Ramos (cell line): ENCODE measurements at regions not wholly inside any gene's neighbourhood (a gene's known extent, or its start where the extent isn't known, plus 50 kb on each side); places are given as distances from the start of the nearest gene placed in this dataset.

ENCODE experiments used
- in situ Hi-C: fragments of 300-500 bp; cut with MboI; formaldehyde crosslinking; loops from one replicate; pipeline ENCODE4 v1.14.3; 2022; ENCODE audit warnings: low sequenced_read_pairs; ENCODE audit not compliant: unreplicated experiment

DNA sequence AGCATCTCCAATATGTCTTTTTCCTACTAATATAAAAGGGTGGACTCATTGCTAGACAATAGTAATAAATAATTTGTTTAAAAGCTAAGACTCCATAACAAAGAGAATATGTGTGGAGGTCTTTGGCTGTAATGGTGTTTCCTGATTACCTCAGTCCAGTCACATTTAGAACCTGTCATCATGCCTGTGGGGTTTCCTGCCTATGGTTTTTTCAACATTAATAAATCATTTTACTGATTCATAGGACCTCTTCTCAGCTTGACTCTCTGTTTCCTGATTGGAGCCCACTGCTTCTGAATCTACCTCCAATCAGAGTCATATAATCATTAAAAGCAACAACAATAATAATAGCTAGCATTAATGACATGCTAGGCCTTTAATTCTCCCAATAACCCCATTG is 52.4 kb upstream of the GNAI1 start:
- in situ Hi-C loops = no loop called here

GRCh38 chr7:80078886-80079285 is 55.7 kb upstream of the GNAI1 start:
- in situ Hi-C loops = no loop called here

- in situ Hi-C loops = no loop called here
These were observed 56.4 kb upstream of the GNAI1 start for GRCh38 chr7:80078159-80078731.

GRCh38 chr7:80070391-80070790 is 64.2 kb upstream of the GNAI1 start:
- in situ Hi-C loops = loop anchor here (25.0 kb wide), 1 partner anchor 592 kb away; no protein-coding TSS in a partner anchor

GRCh38 chr7:80066639-80067038 is 68.0 kb upstream of the GNAI1 start:
- in situ Hi-C loops = loop anchor here (25.0 kb wide), 1 partner anchor 596 kb away; no protein-coding TSS in a partner anchor

- in situ Hi-C loops = loop anchor here (25.0 kb wide), 1 partner anchor 598 kb away; no protein-coding TSS in a partner anchor
These were observed 70.8 kb upstream of the GNAI1 start for GRCh38 chr7:80063834-80064233.

GRCh38 chr7:80060218-80060806 is 74.3 kb upstream of the GNAI1 start:
- in situ Hi-C loops = loop anchor here (25.0 kb wide), 1 partner anchor 602 kb away; no protein-coding TSS in a partner anchor

DNA sequence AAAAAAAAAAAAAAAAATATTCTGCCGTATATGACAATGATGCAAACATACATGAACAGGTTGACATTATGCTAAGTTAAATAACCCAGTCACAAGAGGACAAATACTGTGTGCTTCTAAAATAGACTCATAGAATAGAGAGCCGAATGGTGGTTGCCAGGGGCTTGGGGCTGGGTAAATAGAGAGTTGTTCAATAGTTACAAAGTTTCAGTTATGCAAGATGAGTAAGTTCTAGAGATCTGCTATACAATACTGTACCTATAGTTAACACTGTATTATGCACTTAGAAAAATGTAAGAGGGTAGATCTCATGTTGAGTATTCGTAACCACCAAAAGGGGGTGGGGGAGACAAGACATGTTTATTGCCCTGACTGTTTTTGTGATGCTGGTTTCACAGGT is 77.1 kb upstream of the GNAI1 start:
- in situ Hi-C loops = loop anchor here (25.0 kb wide), 1 partner anchor 605 kb away; no protein-coding TSS in a partner anchor

- in situ Hi-C loops = loop anchor here (25.0 kb wide), 1 partner anchor 608 kb away; no protein-coding TSS in a partner anchor
These were observed 80.3 kb upstream of the GNAI1 start for GRCh38 chr7:80054356-80054755.

GRCh38 chr7:80053124-80053523 is 81.5 kb upstream of the GNAI1 start:
- in situ Hi-C loops = loop anchor here (25.0 kb wide), 1 partner anchor 609 kb away; no protein-coding TSS in a partner anchor

DNA sequence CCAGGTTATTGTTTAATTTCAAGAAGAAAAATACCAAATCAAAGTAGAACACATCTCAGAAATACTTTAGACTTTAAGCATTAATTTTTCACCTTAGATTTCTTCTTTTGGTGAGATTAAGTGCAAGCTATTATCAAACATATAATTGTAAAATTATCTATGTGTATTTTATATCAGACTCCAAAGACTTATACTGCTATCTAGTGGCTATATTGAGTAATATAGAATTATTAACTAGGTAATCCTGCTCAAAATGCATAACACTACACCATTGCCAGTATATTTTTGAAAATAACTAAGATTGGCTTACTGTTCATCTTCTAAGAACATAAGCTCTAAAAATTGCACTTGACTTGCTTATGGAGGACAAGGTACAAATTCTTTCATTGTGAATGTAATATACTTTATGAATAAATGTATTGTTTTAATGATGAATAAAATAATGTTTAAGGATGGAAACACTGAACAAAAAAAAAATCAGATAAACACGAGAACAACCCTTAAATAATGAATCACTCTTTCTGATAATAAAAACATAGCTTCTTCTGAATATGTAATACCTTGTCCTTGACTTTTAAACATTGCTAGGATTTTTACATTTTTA is 86.7 kb upstream of the GNAI1 start:
- in situ Hi-C loops = no loop called here

- in situ Hi-C loops = no loop called here
These were observed 87.6 kb upstream of the GNAI1 start for GRCh38 chr7:80047032-80047431.

GRCh38 chr7:80044796-80045195 is 89.8 kb upstream of the GNAI1 start:
- in situ Hi-C loops = no loop called here

- in situ Hi-C loops = no loop called here
These were observed 93.9 kb upstream of the GNAI1 start for GRCh38 chr7:80040752-80041151.

GRCh38 chr7:80040335-80040734 is 94.3 kb upstream of the GNAI1 start:
- in situ Hi-C loops = no loop called here

DNA sequence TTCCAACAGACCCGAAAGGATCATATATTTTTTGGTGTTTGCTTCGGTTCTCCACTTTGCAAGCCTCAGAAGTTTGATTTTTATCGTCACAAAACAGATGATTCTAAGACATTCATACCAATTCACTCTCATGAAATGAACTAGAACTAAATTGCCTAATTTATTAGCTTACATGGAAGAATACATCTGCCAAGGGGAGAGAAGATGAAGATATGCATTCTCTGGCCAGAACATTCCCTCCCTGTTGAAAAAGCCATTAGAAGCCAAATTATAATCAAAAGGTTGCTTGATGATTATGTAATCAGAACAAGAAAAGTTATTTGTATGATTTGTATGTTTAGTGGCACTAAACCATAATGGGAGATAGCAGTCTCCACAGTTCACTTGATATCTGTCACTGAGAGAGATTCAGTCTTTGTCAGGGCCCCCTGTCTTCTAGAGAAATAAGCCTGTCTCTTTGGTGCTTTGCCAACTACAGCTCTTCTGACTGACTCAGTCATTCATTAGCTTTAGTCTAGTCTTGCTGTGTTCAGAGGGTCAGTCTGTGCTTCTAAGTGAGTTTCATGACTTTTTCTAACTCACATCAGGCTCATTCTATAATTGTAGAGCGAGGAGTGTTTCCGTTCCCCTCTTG is 95.3 kb upstream of the GNAI1 start:
- in situ Hi-C loops = no loop called here

DNA sequence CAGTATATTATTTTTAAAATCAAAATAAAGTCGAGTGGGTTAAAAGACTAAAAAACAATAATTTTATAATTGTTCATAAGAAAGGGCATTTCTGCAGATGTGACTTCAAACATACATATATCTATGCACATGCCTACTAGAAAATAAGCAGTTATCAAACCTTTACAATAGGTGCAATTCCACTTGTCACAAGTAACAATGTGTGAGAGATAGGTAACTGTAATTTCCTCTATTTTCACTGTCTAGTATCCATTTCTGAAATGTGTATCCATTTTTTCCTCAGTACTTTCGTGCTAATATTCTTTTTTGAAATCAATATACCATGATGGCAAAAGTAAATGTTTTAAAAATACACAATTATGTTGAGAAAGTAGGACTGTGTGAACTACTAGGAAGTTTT is 96.9 kb upstream of the GNAI1 start:
- in situ Hi-C loops = no loop called here

DNA sequence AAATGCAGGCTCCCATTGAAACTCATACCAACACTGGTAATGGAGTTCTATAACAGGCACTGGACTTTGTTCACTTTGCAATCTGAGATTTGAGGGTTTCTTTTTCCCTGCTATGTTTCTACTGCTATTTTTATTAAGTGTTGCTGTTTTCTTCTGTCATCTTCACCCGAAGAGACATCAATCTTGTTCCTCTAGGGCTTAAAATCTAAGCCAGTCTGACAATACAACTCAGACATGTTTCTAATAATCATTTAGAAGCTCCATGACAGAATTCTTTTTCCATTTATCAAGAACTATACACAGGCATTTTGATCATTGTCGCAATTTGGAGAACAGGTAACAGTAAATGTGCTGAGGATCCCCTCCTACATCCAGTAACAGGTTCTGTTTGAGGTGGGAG is 98.5 kb upstream of the GNAI1 start:
- in situ Hi-C loops = no loop called here

DNA sequence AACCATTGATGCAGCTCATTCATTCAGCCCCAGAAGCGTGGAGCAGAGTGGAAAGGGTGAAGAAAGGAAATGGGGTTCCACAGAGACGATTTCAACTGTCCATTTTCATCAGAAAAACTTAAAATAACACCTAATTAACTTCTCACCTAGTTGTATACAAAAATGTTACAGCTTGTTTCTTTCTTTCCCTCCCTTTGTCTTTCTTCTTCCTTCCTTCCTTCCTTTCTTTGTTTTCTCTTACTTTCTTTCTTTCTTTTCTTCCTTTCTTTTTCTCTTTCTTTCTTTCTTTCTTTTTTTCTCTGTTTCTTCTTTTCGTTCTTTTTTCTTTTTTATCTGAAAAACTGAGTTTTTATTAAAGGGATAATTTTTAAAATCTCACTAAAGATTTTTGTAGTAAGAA is 105.9 kb upstream of the GNAI1 start:
- in situ Hi-C loops = no loop called here

DNA sequence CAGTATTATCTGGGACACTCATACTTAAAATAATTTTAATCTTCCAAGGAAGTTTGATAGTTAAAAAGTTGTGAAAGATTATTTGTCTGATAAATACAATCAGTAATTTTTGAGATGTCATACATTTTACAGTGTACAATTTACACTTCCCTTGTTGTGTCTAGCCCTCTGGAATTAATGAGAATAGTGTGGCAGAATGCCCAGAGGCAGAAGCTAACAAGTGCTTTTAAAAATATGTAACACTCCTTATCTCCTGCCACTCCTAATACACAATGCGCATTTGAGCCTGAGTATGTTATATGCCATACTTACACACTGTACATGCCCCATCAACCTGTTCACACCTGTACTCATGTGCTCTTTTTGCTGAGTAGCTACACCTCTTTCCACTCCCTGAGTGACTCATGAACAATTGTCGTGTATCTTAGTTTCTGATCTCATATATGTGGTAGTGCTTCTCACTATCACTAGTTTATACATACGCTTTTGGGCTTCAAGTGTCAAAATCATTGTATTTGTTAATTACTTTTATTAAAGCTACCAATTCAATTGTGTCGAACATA is 106.9 kb upstream of the GNAI1 start:
- in situ Hi-C loops = no loop called here

DNA sequence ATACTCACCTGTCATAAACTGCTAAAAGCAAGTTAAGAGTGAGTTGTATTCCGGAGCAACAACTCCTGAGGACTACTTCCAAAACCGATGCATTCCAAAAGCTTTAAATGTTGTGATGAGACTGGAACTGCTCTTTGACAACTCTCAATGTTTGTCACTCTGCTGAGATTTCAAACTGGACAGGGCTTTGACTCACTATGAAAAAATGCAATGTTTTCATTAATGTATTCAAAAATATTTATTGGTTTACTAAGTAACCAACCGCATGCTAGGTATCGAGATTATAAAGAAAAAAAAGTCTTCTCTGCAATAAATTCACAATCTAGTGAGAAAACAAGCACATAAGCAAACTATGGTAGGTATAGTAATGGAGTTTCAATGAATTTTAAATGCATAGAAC is 107.9 kb upstream of the GNAI1 start:
- in situ Hi-C loops = no loop called here
